GM12892 (cell line): ENCODE measurements at regions not wholly inside any gene's neighbourhood (a gene's known extent, or its start where the extent isn't known, plus 50 kb on each side); places are given as distances from the start of the nearest gene placed in this dataset.

Experiments
- POLR2A ChIP-seq: IDR thresholded peaks from 2 replicates; pipeline ENCODE4 v1.6.1; 2011; ENCODE audit warnings: low read depth, low read length, control low read depth
- TAF1 ChIP-seq: IDR thresholded peaks from 2 replicates; pipeline ENCODE4 v1.6.1; 2011; ENCODE audit warnings: low read depth, mild to moderate bottlenecking, control low read depth, low read length, borderline replicate concordance

- TF ChIP-seq POLR2A (no peak), TAF1 (no peak)
Observed at GRCh38 chr1:94701796-94702441, 118.2 kb upstream of the SLC44A3 start.
